HG03571 (cell line): ENCODE measurements at regions not wholly inside any gene's neighbourhood (a gene's known extent, or its start where the extent isn't known, plus 50 kb on each side); places are given as distances from the start of the nearest gene placed in this dataset.
A peak's percentile ranks its signal among the peaks of the same experiment; 100 is the strongest.
"Not testable (repeated sequence)": the region's sequence is repeated elsewhere in the genome, so short reads cannot be mapped to it uniquely, and the experiment has no call there.

Experiments
- ATAC-seq: cut with Tn5 transposase; IDR thresholded peaks from one replicate; pipeline ENCODE4 v1.9.1; 2021; ENCODE audit not compliant: unreplicated experiment

GRCh38 chr10:52368725-52369124 lies 54.6 kb downstream of the DKK1 start:
- ATAC-seq: no peak

GRCh38 chr10:52374207-52374606 lies 60.1 kb downstream of the DKK1 start:
- not testable (repeated sequence) for ATAC-seq

DNA sequence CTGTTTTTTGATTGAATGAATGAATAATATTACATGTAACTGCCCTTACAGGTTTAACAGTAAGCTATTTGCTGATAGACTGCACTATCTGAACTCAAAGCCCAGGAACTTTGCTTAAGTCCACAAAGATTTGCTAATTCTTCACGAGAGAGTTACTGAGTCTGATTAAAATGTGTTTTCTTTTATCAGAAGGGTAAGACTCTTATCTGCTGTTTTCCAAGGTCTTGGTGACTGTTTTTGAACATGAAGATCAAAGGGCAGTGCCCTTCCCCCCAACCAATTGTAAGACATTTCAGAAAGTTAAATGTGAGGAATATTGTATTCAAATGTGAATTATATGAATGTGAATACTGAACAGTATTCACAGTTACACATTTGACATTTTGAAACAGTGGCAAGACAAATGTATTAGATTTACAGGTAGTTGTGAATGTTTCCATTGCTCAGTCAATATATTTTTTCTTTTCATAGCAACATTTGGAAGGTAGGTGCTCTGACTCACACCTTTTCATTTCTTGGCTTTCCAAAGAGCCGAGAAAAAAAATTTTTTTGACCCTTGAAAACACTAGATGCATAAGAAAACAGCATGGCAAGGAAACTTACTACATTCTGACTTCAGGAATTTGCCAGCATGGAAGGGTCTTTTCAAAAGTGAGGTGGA lies 62.7 kb downstream of the DKK1 start:
- ATAC-seq: no peak

- ATAC-seq: no peak
Measured at GRCh38 chr10:52378124-52378523, 64.0 kb downstream of the DKK1 start.

DNA sequence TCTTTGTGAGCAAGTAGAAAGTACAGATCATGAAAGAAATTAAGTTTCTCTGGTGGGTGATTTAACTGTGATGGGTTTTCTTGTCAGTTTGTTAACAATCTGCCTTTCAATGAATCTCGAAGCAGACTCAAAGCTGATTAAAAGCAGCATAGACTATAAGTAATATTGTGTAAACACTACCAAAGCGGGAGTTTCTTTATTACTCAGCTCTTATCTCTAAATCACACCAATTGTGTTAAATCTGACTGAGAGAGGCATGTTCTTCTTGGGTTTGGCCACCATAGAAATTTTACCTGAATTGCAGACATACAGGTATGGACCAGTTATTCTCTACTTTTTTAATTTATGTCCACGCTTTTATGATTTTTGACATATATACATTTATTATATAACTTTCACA lies 65.2 kb downstream of the DKK1 start:
- ATAC-seq: no peak

DNA sequence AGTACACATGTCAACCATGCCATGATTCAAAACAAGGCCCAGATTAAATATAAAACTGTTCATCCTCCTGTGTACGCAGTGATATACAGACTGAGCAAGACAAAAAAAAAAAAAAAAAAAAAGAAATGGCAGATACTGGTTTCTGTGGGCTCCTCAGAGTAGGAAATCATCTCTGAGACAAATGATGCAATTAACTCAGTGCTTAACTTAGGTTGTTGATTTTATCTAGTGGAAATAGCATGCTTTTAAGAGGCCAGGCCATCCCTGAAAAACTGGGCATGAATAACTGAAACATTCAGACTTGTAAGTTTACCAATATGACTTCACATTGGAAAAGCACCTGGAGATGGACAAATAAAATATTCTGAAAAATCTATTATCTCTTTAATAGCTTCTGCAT lies 69.0 kb downstream of the DKK1 start:
- ATAC-seq: no peak

GRCh38 chr10:52387744-52388143 lies 73.7 kb downstream of the DKK1 start:
- no peak for ATAC-seq

GRCh38 chr10:52390388-52390787 lies 76.3 kb downstream of the DKK1 start:
- ATAC-seq: no peak

- no peak for ATAC-seq
Measured at GRCh38 chr10:52391927-52392602, 78.0 kb downstream of the DKK1 start.

DNA sequence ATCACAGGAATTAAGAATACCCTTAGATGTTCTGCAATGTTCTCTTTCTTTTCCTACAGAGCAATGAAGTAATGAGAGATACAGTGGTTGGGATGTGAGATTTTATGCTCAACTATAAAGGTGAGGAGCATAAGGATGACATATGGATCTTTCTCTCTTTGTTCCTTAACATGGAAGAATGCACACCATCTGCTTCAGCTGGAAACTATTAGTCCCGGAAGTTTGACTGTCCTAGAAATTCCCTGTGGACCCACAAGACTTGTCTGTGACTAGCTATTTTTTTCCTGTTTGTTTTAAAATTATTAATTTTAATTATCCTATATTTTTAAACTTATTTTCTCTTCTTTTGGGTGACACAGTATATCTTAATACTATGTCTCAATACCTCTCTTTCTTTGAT lies 80.2 kb downstream of the DKK1 start:
- no peak for ATAC-seq

DNA sequence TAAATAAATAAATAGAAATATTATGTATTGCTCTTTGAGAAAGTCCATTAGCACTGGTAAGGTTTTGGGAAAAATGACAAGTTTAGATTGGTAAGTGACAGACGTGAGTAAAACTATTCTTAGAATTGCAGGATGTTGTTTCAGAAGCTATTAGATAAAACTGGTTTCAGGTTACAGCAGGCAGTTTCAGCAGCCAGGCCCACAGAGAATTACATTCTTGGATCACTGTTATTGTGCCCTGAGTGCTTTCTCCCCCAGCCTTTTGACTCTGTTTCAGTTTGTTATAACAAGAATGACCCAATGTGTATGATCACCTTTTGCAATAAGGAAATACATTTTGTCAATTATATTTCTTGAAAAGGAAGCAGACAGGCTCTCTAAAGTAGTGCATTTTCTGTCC lies 86.5 kb downstream of the DKK1 start:
- ATAC-seq: no peak

GRCh38 chr10:52403801-52404200 lies 89.7 kb downstream of the DKK1 start:
- ATAC-seq: not testable (repeated sequence)

- ATAC-seq: no peak
Measured at GRCh38 chr10:52409195-52409594, 95.1 kb downstream of the DKK1 start.

DNA sequence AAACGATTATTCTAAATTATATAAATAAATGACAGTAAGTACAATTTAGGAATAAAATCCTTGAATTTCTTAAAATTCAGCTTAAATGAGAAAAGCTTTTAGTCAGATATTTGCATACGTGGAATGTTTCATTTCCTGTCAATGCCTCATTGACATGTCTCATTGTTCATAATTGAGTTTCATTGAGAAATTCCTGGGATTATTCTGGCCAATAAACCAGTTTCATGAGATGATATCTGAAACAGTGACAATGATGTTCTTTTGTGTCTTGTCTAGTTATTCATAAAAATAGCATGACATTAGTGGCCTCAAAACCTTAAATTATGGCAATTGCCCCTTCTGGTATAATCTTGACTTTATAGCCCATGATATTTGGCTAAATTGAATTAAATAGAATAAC lies 95.8 kb downstream of the DKK1 start:
- ATAC-seq: no peak

DNA sequence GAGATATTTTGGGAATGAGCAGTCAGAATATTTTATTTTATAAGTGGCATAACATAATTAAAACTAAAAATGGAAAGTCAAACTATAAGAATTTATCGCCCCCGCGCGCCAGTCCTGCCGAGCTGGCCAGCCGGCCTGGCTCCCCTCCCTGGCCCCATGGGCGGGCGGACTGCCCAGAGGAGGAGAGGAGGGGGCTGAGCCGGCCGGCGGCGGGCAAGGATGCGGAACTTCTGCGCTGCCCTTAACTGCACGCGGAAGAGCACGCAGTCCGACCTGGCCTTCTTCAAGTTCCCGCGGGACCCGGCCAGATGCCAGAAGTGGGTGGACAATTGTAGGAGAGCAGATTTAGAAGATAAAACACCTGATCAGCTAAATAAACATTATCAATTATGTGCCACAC lies 96.8 kb downstream of the DKK1 start:
- ATAC-seq: no peak

DNA sequence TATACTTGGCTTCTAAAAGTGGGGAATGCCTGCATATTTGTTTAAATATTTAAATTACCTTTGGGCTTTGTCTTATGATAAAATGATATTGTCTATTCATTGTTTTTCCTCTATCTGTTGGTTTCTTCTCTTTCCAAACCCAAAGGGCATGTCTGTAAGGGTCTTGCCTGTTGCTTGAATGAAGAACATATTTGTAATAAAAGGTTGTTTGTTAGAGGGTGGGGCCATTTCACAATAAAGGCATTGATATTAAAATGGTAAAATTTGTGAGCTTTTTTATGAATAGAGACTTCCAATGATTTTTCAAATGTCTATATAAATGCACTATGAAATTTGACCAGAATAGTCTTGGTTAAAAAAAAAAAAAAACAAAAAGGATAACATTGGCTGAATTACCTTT lies 105.2 kb downstream of the DKK1 start:
- ATAC-seq: no peak

- ATAC-seq: no peak
Measured at GRCh38 chr10:52420656-52421055, 106.6 kb downstream of the DKK1 start.

DNA sequence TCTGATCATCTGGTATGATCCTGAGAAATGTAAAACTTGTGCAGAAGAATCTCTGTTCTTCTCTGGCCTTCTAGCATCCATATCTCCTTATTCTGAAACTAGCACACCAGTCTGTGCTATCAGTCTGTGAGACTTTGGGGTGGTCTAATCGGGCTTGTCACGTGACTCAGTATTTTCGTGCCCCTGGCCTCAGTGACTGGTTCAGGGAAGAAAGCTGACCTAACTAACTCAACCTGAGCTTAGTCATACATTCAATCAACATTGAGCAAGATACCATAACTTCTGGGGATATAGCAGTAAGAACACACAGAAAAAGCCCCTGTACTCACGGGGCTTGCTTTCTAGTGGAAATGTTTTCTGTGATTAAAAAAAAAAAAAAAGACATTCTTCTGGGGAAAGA lies 109.3 kb downstream of the DKK1 start:
- no peak for ATAC-seq

DNA sequence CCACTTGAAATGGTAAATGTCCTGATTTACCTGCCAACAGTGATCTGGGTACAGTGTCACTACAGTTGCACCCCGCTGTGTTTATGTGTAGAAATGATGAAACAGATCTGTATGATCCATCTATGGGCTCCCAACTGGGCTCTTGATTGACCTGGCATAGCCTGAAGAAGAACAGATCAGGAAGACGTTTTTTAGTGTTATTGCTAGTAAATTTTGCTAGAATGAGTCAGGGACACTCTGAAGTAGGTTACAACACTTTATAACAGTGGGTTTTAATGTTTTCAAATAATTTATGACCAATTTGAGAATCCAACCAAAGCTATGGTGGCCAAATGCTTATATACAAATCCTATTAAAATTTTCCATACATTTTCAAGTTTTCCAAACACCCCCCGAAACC lies 110.3 kb downstream of the DKK1 start:
- ATAC-seq: no peak

DNA sequence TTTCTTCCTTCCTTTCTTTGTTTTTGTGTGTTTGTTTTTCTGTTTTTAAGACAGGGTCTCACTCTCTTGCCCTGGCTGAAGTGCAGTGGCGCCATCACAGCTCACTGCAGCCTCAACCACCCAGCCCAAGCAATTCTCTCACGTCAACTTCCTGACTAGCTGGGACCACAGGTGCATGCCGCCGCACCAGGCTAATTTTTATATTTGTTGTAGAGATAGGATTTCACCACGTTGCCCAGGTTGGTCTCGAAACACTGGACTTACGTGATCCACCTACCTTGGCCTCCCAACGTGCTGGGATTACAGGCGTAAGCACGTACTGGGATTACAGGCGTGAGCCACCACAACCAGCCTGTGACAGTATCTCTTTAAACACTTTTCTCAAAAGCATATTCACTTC lies 120.7 kb downstream of the DKK1 start:
- ATAC-seq: no peak

DNA sequence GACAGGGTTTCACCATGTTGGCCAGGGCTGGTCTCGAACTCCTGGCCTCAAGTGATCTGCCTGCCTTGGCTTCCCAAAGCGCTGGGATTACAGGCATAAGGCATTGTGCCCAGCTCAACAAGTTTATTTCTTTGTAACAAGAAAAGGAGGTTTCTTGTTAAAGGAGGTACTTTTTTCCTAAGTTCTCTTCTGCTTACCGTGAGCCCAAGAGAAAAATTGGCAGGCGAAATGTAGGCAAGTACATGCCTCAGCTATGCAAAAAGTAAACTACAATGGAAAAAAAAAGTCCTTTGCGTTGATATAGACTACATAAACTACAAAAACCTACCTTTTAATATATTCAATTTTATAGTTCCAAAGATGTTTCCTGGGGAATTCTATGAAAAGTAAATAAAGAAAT lies 122.6 kb downstream of the DKK1 start:
- no peak for ATAC-seq

DNA sequence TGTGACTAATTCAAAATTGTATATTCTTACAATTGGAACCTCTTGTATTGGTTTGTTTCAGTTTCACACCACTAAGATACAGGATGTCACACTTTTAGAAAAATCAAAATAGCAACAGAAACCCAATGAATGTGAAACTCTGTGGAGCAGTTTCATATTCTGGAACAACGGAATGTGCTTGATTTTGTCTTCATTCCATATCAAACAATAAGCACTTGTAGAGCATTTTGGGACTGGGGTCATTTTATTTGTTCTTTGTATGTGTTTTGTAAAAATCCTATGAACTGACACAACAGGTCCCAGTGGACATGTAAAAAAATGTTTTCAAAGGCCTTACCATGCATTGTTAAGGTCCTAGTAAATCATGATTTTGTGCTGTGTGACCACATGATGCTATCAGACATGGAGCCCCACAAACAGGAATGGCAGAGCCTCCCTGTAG lies 123.1 kb downstream of the DKK1 start:
- peak; percentile 83 for ATAC-seq

- no peak for ATAC-seq
Measured at GRCh38 chr10:52438119-52438518, 124.0 kb downstream of the DKK1 start.
